Hepatic stellate cell (primary cell): ENCODE measurements at regions not wholly inside any gene's neighbourhood (a gene's known extent, or its start where the extent isn't known, plus 50 kb on each side); places are given as distances from the start of the nearest gene placed in this dataset.

Source experiments
- DNase-seq: peaks from one replicate; pipeline ENCODE4 v3.0.0; 2011; ENCODE audit warnings: low spot score

DNA sequence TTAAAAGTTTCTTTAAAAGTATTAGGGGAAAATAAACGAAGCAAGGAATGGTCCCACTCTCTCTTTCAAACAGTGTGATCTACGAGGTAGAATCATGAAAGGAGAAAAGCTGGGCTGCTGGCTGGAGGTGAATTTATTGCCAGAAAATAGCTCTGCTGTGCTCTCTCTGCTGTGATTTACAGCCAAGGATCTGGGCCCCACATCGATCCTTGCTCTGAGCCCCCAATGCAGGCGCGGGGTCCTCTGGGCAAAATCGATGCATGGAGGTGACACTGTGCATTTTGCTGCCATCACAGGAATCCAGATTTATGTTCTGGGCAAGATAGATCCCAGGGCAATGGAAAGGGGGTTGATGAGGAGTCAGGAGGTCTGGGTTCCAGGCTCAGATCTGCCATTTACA, 91.0 kb upstream of the GPR26 start:
- DNase-seq, result no peak

DNA sequence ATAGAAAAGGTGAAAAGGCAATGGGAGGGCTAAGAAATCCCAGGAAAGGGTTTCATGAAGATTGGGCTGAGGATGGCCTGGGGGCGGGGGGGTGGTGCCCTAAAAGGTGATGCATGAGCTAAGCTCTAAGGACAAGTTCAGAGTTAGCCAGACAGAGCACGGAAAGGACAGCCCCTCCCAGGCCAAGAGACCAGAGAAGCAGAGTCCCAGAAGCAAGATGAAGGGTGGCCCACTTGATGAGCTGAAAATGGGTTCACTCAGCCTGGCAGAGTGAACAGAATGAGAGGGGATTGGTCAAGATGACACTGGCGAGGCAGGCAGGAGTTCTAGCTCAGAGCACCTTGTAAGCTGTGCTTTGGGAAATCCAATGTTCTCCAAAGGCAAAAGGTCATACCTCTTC, 89.4 kb upstream of the GPR26 start:
- DNase-seq, result no peak

DNA sequence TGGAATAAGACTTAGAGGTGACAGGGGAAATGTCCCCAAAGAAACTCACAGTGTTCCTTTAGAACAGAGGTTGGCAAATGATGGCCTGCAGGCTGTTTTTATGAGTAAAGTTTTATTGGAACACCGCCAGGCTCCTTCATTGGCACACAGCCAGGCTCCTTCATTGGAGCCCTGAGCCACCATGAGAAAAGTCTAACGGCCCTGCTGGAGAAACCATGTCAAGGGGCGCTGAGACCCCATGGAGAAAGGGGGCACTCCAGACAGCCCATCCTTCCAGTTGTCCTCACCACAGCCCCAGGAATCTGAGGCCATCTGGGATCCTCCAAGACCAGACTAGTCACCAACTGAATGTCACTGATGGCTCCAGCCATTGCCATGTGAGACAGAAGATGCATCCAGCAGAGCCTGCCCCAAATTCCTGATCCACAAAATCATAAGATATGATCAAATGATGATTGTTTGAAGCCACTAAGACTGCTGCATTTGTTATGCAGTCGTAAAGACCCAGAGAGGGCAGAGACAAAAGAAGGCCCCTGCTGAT, 88.2 kb upstream of the GPR26 start:
- no peak for DNase-seq

DNA sequence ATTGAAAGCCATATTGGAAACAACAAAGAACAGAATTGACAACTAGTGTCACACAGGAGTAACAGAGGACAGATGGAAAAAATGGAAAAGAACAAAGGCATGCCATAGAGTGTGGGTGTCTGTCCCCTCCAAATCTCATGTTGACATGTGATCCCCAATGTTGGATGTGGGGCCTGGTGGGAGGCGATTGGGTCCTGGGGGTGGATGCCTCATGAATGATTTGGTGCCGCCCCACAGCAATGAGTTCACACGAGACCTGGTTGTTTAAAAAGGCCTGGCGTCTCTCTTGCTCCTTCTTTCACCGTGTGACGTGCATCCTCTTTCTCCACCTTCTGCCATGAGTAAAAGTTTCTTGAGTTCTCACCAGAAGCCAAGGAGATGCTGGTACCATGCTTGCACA, 87.4 kb upstream of the GPR26 start:
- DNase-seq, result no peak

DNA sequence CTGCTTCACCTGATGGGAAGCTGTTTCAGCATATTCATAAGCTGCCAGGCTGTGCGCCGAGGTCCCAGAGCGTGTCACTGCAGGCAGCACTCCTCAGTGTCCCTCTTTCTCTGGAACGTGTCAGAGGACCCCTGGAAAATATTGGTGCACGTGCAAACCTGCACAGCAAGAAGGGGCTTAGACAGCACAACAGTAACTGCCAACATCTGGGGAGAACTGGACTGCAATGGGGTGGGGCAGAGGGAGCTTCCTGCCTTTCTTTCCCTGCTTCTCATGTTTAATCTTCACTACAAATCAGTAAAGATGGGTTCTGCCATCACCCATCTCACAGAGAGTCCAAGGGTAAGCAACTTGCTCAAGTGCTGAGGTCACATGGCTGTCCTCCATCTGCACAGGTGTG, 86.5 kb upstream of the GPR26 start:
- no peak for DNase-seq

DNA sequence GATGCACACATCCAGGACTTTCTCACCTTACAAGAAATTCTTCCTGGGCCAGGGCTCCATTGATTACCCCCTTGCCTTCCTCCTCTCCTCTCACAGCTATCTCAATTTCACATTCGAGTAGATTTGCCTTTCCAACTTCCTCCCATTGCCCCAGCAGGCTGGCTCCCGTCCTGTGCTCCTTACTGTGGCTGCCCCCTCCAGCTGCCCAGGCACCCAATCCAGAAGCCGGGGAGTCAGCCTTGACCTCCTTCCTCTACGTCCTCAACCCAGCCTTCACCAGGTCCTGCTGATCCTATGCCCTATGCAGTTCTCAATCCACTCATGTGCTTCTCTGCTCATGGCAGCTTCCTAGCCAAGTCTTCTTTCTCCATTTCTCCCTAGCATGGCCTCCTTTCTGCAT, 85.7 kb upstream of the GPR26 start:
- DNase-seq, result no peak

DNA sequence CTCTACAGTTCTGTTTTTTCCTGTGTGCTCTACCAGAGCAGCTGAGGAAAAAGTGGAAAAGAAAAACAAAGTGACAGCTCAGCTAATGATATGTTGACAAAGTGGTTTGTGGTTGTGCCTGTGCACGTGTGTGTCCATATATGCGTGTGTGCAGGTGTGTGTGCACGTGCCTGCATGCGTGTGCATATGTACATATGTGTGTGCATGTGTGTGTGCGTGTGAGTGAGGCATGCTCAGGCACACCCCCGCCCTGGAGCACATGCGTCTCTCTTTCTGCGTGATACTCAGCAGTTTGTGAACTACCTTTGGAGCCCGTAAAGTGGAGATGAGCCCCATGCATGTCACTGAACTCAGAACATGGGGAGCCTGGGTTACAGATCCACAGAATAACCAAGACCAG, 84.5 kb upstream of the GPR26 start:
- no peak for DNase-seq

DNA sequence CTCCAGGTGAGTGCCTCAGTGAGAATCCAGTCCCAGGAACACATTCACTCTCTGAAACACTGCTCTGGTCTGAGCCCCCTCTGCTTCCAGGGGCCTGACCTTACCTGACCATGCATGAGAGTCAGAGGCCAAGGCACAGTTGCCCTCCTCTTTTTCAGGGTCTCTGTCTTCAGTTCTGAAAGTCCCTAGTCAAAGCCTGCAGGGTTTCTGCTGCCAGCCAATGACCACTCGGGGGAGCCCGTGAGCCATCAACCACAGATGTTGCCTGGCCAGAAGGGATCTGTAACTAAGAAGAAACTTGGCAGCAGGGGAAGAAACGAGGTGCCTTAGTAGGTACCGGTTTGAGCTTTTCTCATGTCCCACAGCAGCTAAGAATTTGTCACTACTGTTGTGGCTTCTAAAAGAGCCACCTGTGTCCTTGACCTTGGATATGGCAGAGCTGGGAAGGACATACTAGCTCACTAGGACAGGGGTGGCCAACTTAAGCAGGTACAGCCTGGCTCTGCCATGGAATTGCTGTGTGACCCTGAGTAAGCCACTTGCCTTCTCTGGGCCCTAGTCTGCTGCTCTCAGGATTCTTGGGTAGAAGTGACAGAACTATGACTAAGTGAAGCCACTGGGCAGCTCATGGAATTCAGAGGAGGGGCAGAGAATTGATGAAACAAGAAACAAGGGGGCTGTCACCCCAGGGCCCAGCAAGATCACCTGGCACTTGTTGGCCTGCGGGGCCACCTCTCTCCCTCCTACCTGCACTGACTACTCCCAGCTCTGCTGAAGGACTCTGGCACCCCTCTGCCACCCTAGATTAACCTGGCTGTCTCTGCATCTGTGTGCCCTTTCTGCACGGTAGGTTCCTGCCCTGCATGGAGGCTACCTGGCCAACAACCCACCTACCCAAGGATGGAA, 83.8 kb upstream of the GPR26 start:
- peak; percentile 76 for DNase-seq

DNA sequence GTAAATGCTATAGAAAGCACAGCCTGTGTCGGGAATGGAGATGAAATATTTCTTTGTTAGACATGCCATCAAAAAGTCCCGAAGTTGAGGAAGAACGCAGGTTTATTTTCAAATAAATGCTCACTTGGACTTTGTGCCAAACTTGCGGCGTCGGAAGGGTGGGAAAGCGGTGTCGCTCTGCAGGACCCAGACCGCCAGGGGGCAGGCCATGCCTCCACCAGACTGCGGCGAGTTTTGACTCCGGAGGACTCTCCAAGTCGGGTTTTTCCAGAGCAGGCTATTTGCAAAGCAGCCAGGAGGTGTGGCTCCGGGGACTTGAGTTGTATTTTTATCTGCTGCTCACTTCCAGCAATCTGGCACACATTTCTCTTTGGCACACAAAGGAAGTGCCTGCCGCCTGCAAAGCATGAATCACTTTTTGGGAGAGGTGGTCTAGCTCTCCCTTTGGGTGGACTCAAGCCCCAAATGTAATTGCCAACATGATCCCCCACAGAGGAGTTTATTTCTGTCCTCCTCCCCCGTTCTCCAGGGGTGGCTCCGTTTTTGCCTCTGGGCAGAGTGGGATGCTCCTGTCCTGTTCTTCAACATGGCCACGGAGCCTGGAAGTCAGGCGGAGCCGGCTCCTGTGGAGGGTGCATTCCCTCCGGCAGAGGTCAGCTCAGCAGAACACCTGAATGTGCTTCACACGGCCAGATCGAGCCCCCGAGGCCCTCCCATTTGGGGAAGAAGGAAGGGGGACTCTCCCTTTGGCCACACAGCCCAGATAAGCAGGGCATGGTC, 82.3 kb upstream of the GPR26 start:
- DNase-seq, result peak; percentile 53

DNA sequence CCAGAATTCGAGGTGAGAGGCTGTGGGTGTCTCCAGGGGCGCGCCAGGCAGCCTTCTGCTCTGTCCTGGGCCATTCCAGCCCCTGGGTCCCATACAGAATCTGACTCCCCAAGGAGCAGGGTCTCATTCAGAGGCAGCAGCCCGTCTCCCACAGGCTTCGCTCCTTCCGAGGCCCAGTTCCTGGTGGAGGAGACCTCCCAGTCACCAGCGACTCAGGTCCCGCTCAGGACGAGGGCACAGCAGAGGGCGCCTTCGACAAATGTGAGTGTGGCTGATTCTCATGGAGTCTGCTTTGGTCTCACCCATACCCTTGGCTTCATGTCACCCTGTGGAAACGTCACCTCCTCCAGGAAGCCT, 81.8 kb upstream of the GPR26 start:
- DNase-seq, result no peak

DNA sequence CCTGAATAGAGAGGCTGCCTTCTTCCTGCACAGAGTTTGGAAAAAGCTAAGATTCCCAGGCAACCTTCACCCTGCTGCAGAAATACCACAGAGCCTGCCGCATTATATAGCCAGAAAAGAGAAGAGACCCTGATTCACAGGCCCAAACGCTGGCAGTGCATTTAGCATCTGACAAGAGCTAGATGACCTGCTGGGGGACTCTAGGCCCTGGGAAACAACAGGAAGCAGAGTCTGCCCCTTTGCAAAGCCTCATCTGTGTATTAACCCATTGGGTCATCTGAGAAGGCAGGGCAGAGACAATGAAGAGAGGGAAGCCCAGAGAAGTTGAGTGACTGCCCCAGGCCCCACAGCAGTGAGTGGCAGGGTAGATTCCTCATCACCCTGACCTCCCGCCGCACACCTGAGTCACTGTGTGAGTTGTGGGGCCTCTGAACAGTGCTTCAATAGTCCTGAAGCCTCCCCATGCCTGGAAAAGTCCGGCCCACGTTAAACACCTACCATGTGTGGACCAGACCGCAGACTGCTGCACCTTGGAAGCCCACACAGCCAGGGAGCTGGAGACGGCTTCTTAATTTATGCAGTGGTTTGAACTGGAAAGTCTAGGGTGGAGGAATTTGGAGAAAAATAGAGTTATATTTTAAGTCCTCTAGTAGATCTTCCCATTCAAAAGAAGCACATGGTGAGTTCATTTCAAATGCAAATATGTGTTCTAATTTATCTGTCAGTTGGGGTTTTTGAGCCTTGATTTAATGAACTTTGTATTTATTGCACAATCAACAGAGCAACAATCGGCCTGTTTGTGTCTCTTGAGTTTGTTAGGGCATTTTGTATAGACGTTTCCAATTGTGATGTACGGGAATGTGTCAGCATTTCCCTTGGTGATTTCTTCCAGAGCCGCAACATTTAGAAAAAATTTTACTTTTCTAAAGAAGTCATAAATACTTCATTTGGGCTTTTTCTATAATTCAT, 80.4 kb upstream of the GPR26 start:
- DNase-seq, result no peak

DNA sequence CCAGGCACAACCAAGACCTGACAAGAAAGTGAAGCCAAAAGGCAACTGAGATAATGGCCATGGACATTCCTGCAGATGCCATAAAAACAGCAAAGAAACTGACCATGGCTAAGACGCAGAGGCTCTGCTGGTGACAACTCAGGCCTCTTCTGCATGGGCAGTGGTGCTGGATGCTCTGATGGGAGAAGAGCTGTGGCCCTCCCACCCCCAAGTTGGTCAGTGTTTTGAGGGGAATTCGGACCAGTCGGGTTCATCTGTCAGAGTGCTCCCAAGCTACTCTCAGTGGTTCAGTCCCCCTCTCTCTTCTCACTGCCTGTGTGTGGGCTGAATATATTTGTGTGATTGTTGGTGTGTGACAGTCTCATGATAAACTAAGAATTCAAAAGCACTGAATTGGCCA, 79.0 kb upstream of the GPR26 start:
- no peak for DNase-seq

DNA sequence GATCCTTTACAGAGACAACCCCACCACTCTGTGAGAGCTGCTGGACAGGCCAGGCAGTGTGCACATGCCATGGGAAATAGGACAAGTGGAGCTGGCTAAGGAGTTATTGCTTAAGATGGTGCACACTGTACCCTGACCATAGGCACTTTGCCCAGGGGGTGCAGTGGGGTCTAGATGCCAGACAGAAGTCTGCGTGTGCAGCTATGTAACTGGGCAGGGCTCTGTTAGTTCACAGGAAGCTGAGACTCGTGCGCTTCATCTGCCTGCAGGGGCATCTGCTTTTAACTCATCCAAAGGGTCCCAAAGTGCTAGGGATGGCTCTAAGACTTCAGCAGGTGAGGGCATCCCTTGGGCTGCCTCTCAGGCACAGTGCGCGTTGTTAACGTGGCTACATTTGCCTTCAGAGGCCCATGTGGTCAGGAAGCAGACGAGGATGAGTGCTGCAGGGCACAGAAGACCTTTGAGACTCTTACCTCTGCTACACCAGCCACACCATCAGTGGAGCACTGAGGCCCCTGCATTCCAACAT, 77.7 kb upstream of the GPR26 start:
- DNase-seq, result no peak

DNA sequence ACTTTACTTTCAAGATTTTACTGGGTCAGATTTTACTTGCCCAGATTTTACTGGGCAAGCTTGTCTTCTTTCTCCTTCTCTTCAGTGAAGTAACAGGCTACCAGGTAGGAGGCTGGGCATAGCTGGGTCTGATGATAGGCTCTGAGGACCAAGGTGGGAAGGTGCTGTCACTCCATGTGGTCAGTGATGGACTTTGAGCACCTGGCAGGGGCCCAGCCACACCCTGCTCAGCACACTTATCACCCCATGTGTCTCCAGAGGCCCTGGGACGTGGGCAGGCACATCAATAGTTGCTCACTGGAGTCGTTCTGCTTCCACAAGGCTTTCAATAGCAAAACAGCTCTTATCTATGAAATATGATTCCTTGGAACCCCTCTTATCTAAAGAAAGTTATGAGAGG, 70.5 kb upstream of the GPR26 start:
- no peak for DNase-seq

DNA sequence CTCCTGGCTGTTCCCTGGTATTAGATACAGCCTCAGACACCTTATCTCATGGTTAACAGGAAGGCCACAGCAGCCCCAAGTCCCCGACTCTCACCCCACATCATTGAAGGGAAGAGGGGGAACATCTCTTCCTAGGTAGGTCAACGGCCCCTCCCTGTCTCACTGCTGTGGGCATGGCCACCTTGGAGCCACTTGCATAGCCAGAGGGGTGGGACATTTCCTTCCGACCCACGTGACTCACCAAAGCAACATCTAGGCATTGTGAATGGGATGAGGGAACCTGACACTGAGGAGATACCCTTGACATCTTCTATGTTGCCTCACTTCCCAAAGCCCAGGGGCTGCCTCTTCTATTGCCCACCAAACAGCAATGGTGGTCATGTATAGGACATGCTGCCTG, 68.5 kb upstream of the GPR26 start:
- DNase-seq, result no peak

DNA sequence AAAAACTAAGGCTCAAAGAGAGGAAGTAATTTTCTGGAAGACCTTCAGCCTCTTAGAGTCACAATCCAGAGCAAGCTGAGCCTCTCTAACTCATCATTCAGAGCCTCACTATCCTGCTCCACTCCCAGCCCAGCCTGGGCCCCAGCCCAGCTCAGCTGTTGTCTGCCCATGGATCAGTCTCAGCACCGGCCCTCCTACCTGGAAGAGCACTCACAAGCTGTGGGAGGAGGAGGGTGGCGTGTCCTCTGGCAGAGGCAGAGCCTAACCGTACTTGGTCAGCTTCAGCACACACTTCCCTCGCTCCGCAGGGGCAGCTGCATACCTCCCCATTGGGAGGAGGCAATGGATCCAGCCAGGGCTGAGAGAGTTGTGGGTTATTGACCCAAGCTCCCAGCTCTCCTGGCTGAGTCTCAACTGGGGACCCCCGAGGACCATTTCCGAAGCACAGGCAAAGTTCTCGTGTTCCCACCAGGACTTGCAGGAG, 66.7 kb upstream of the GPR26 start:
- DNase-seq, result no peak

DNA sequence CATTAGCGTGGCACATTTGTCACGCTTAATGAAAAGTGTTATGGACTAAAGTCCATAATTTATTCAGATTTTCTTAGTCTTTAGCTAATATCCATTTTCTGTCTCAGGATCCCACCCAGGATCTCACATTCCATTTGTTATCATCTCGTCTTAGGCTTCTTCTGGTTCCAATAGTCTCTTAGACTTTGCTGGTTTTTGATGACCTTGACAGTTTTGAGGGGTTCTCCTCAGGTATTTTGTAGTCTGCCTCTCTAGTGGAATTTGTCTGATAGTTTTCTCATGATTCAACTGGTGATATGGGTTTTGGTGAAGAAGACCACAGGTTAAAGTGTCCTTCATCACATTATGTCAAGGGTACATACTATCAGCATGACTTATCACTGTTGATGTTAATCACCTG, 66.0 kb upstream of the GPR26 start:
- no peak for DNase-seq

DNA sequence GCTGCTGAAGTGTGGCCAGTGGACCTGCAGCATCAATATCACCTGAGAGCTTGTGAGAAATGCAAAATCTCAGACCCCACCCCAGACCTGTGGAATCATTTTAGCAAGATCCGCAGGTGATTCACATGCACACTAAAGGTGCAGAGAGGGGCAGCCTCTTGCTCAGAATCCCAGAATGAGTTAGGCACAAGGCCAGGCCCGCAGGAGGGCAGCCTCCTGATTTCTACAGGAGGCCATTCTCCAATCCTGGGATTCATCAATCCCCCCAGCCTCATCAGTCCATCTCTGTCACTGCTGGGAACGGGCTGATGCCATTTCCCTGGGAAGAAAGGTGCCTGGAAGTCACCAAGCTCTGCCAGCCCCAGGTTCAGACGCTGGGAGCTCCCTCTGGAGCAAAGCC, 63.0 kb upstream of the GPR26 start:
- DNase-seq, result no peak

DNA sequence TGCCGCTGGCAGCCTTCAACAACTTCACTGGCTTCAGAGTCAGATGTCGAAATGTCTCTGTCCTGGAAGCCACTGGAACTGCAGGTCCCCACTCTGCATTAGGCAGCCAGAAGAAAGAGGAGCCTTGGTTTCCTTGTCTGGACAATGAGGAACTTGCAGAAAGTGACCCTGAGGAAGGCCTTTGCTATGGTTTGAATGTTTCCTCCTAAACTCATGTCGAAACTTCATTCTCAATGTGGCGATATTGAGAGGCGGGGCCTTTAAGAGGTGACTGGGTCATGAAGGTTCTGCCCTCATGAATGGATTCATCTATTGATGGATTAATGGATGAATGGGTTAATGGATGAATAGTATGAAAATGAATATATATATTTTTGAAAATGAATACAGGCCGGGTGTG, 61.6 kb upstream of the GPR26 start:
- DNase-seq, result no peak

DNA sequence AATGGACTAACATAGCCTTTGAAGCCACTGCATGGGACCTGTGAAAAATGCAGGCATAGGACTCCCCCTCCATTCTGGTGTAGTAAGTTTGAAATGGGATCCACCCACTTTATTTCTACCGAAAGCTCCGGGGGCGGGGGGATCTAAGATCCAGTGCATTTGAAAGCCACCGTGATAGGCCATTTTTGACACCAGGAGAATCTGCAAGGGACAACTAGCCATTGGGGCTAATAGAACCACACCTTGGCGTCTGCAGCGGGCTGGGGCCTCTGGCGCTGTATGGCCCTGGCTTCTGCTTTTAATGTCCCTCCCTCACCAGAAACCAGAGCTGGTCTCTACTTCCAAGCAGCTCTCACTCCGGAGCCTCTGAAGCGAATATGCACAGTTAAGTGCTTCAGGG, 60.1 kb upstream of the GPR26 start:
- no peak for DNase-seq

DNA sequence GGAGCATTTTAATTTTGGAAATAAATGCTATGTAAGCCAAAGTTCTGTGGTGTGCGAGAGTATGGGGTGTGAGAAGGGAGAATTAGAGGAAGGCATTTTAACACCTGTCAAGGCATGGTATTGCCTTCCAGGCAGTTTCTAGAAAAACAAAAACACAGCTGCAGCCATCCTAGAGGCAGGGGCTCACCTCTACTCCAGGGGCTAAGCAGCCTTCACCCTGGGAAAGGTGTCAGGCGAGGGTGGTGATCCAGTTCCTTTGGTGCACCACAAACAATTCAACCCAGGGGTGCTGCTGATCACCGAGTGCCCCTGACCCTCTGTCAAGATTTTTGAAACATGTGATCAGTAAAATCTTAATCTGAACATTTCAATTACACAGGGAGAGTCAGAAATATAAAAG, 59.2 kb upstream of the GPR26 start:
- DNase-seq, result no peak

DNA sequence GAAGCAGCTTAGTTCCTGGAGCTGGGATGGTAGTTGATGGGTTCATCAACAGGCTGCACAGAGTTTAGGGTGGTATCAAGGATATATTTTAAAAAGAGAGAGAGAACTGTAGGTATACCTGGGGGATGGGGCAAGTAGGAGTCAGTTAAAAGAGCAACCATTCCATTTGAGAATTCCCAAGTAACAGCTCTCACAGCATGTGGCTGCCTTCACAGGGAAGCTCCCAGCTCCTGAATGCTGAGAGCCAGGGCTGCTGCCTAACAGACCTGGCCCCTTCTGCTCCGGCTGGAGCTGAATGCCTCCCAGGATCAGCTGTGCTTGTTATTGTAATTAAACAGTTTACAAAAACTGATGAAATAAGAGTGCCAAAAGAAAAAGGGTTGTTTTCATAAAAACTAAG, 58.8 kb upstream of the GPR26 start:
- DNase-seq, result no peak
